H9 (cell line): ENCODE measurements at regions not wholly inside any gene's neighbourhood (a gene's known extent, or its start where the extent isn't known, plus 50 kb on each side); places are given as distances from the start of the nearest gene placed in this dataset.

Experiments used
- DNase-seq: peaks from one replicate; pipeline ENCODE4 v3.0.0-alpha.2; 2017
- H2AFZ ChIP-seq: one replicate; pipeline ENCODE4 v1.6.1; 2013; ENCODE audit warnings: mild to moderate bottlenecking, low read length, control low read depth, moderate library complexity
- H2AK5ac ChIP-seq: 2 replicates; pipeline ENCODE4 v1.6.1; 2013; ENCODE audit warnings: low read length, control low read depth, mixed read lengths; ENCODE audit not compliant: insufficient read length
- H2BK120ac ChIP-seq: one replicate; pipeline ENCODE4 v1.6.1; 2013; ENCODE audit warnings: low read depth, mild to moderate bottlenecking, low read length, control low read depth, inconsistent platforms; ENCODE audit not compliant: poor library complexity, severe bottlenecking
- H2BK12ac ChIP-seq: 2 replicates; pipeline ENCODE4 v1.6.1; 2013; ENCODE audit warnings: low read length, control low read depth, mixed read lengths, low read depth; ENCODE audit not compliant: insufficient read length
- H2BK15ac ChIP-seq: 2 replicates; pipeline ENCODE4 v1.6.1; 2013; ENCODE audit warnings: low read depth, low read length, control low read depth
- H2BK20ac ChIP-seq: one replicate; pipeline ENCODE4 v1.6.1; 2013; ENCODE audit warnings: low read depth, mild to moderate bottlenecking, low read length, control low read depth, inconsistent platforms; ENCODE audit not compliant: poor library complexity, severe bottlenecking
- H2BK5ac ChIP-seq: 2 replicates; pipeline ENCODE4 v1.6.1; 2013; ENCODE audit warnings: low read length, control low read depth, mixed read lengths; ENCODE audit not compliant: insufficient read length
- H3K14ac ChIP-seq: 2 replicates; pipeline ENCODE4 v1.6.1; 2013; ENCODE audit warnings: low read length, control low read depth; ENCODE audit not compliant: insufficient read depth
- H3K18ac ChIP-seq: 2 replicates; pipeline ENCODE4 v1.6.1; 2013; ENCODE audit warnings: low read depth, mild to moderate bottlenecking, mixed read lengths, low read length, control low read depth; ENCODE audit not compliant: insufficient read length
- H3K23ac ChIP-seq: 2 replicates; pipeline ENCODE4 v1.6.1; 2013; ENCODE audit warnings: low read length, control low read depth, mixed read lengths, low read depth; ENCODE audit not compliant: insufficient read length
- H3K23me2 ChIP-seq: 2 replicates; pipeline ENCODE4 v1.6.1; 2013; ENCODE audit warnings: low read depth, mild to moderate bottlenecking, mixed read lengths, low read length, control low read depth; ENCODE audit not compliant: insufficient read length, poor library complexity, severe bottlenecking
- H3K27ac ChIP-seq: 2 replicates; pipeline ENCODE4 v1.5.1; 2013; ENCODE audit warnings: low read length, control low read depth, mixed read lengths, low read depth; ENCODE audit not compliant: insufficient read length
- H3K27me3 ChIP-seq: 2 replicates; pipeline ENCODE4 v1.6.1; 2013; ENCODE audit warnings: low read length, control low read depth, inconsistent platforms; ENCODE audit not compliant: insufficient read depth
- H3K4ac ChIP-seq: 2 replicates; pipeline ENCODE4 v1.6.1; 2013; ENCODE audit warnings: low read depth, mild to moderate bottlenecking, control low read depth, inconsistent platforms, low read length, moderate library complexity
- H3K4me1 ChIP-seq: 2 replicates; pipeline ENCODE4 v1.6.1; 2013; ENCODE audit warnings: low read length, control low read depth, inconsistent platforms; ENCODE audit not compliant: insufficient read depth
- H3K4me2 ChIP-seq: 2 replicates; pipeline ENCODE4 v1.6.1; 2013; ENCODE audit warnings: low read length, control low read depth, mixed read lengths; ENCODE audit not compliant: insufficient read length, insufficient read depth
- H3K56ac ChIP-seq: 2 replicates; pipeline ENCODE4 v1.6.1; 2013; ENCODE audit warnings: low read depth, mild to moderate bottlenecking, mixed read lengths, low read length, control low read depth; ENCODE audit not compliant: insufficient read length
- H3K79me1 ChIP-seq: 2 replicates; pipeline ENCODE4 v1.6.1; 2013; ENCODE audit warnings: low read depth, mild to moderate bottlenecking, moderate library complexity, low read length, control low read depth, inconsistent platforms; ENCODE audit not compliant: insufficient read depth, poor library complexity, severe bottlenecking
- H3K79me2 ChIP-seq: 2 replicates; pipeline ENCODE4 v1.6.1; 2013; ENCODE audit warnings: low read length, control low read depth, inconsistent platforms; ENCODE audit not compliant: insufficient read depth
- H3K9ac ChIP-seq: 2 replicates; pipeline ENCODE4 v1.6.1; 2013; ENCODE audit warnings: low read length, control low read depth, mixed read lengths; ENCODE audit not compliant: insufficient read length; ENCODE audit errors: extremely low read depth
- H3K9me3 ChIP-seq: one replicate; pipeline ENCODE4 v1.6.1; 2013; ENCODE audit warnings: low read depth, low read length, inconsistent platforms; ENCODE audit not compliant: control insufficient read depth
- H3T11ph ChIP-seq: one replicate; pipeline ENCODE4 v1.6.1; 2013; ENCODE audit warnings: mild to moderate bottlenecking, low read length, control low read depth, inconsistent platforms
- H4K20me1 ChIP-seq: one replicate; pipeline ENCODE4 v1.6.1; 2013; ENCODE audit not compliant: control insufficient read depth, insufficient read length, insufficient read depth
- H4K5ac ChIP-seq: 2 replicates; pipeline ENCODE4 v1.6.1; 2013; ENCODE audit warnings: low read depth, mild to moderate bottlenecking, mixed read lengths, low read length, control low read depth; ENCODE audit not compliant: insufficient read length
- H4K8ac ChIP-seq: replicated peaks from 2 replicates; pipeline ENCODE4 v1.6.1; 2013; ENCODE audit warnings: low read length, control low read depth, mixed read lengths, low read depth; ENCODE audit not compliant: insufficient read length
- H4K91ac ChIP-seq: 2 replicates; pipeline ENCODE4 v1.6.1; 2013; ENCODE audit warnings: low read depth, mild to moderate bottlenecking, moderate library complexity, mixed read lengths, low read length, control low read depth; ENCODE audit not compliant: insufficient read length
- H3K27ac Mint-ChIP-seq, 3 experiments: 2 replicates in 2 of 3; 3 replicates in 1 of 3; pipeline ENCODE4 v1.8.0; 2020 to 2021; ENCODE audit warnings: mixed read lengths in 3 of 3, mild to moderate bottlenecking in 1 of 3, moderate library complexity in 1 of 3
- H3K27me3 Mint-ChIP-seq: 2 replicates; pipeline ENCODE4 v1.8.0; 2021; ENCODE audit warnings: low read depth, mild to moderate bottlenecking, moderate library complexity, mixed read lengths
- H3K36me3 Mint-ChIP-seq, 3 experiments: 2 replicates in 2 of 3; 3 replicates in 1 of 3; pipeline ENCODE4 v1.8.0; 2020 to 2021; ENCODE audit warnings: low read depth in 3 of 3, mixed read lengths in 3 of 3; ENCODE audit not compliant: insufficient read depth in 1 of 3
- H3K4me1 Mint-ChIP-seq, 2 experiments: 2 replicates each; pipeline ENCODE4 v1.8.0; 2020; ENCODE audit warnings: mixed read lengths in 2 of 2
- H3K4me3 Mint-ChIP-seq, 2 experiments: 2 replicates in 1 of 2; 3 replicates in 1 of 2; pipeline ENCODE4 v1.8.0; 2020 to 2021; ENCODE audit warnings: mild to moderate bottlenecking in 2 of 2, mixed read lengths in 2 of 2, moderate library complexity in 1 of 2
- H3K9me3 Mint-ChIP-seq, 2 experiments: 2 replicates in 1 of 2; 3 replicates in 1 of 2; pipeline ENCODE4 v1.8.0; 2020; ENCODE audit warnings: mild to moderate bottlenecking in 2 of 2, mixed read lengths in 2 of 2, moderate library complexity in 1 of 2
- WGBS: extraction: QIAGEN DNeasy Blood & Tissue Kit; methylation state at CpG from one replicate; pipeline ENCODE4 v1.1.7; 2013; ENCODE audit warnings: missing lambda C conversion rate, low lambda C conversion rate, mixed read lengths; ENCODE audit not compliant: insufficient read length; ENCODE audit errors: extremely low coverage; 5-methylcytosine and 5-hydroxymethylcytosine counted together
- TF ChIP-seq, protein P1 (sequence below): fragments of 200-600 bp; sonication (generic); conservative IDR thresholded peaks from 3 replicates; pipeline ENCODE4 v1.8.0; 2021; ENCODE audit warnings: antibody characterized with exemption, mild to moderate bottlenecking

DNA sequence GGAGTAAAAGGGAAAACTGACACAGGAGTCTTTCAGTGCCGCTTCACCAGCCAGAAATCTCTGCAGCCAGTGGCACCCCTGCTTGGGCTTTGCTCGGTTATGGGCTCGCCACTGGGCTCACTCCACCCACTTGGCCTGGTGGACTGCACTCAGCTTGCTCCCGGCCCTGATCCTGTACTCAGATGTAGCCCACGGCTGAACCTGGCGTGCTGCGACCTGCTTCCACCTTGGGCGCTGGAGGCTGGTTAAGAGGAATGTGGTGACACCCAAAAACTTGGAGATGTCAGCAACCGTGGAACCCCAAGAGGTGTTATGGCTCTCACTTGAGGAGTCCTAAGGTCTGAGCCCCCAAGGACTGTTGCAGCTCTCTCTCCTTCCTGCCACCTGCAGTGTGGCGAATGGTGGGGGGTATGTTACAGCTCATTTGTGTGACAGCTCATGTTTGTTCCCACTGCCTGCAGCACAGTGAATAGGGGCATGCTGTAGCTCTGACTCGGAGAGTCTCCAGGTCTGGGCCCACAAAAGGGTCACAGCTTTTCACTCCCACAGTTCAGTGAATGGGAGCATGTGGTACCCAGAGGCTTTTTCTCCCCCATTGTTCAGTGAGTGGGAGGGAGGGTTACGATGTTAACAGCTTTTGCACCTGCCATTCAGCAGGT, 1124.5 kb upstream of the ATXN8OS start:
- Histone ChIP-seq H2BK20ac (no peak overlapping the region), H2BK5ac (no peak overlapping the region), H3K79me1 (no peaks in the 10 kb centered on the region), H3K23ac (no peak overlapping the region), H3K23me2 (no peaks in the 10 kb centered on the region), H2AK5ac (no peak overlapping the region), H3K14ac (no peak overlapping the region), H4K20me1 (no peaks in the 10 kb centered on the region), H2BK120ac (no peak overlapping the region), H3T11ph (no peak overlapping the region), H3K27ac (no peak overlapping the region), H3K18ac (no peak overlapping the region), H3K4me2 (no peak overlapping the region), H4K8ac (no peak overlapping the region), H3K56ac (no peak overlapping the region), H4K5ac (no peak overlapping the region), H3K9me3 (no peaks in the 10 kb centered on the region), H2BK15ac (no peak overlapping the region), H3K4ac (no peak overlapping the region), H2BK12ac (no peak overlapping the region), H3K9ac (no peak overlapping the region), H2AFZ (no peak overlapping the region), H3K4me1 (no peaks in the 10 kb centered on the region; the same call in 1 of the 2 replicates), H3K27me3 (no peaks in the 10 kb centered on the region), H3K79me2 (no peaks in the 10 kb centered on the region), H4K91ac (no peak overlapping the region)
- no peak for DNase-seq
- peaks cover 4 to 18% (median 8%) of the 10 kb centered on the region in 3 experiments for H3K36me3 Mint-ChIP-seq
- H3K4me1 Mint-ChIP-seq: peaks cover 0 to 7% of the 10 kb centered on the region in 2 experiments; a peak in 1 of 4 replicates
- H3K9me3 Mint-ChIP-seq: peaks cover 7 to 8% of the 10 kb centered on the region in 2 experiments; a peak in 4 of 5 replicates
- WGBS: no CpG with 5 or more reads among the region's 12 CpGs
- H3K4me3 Mint-ChIP-seq: no peak overlapping the region
- TF ChIP-seq, protein P1, sequence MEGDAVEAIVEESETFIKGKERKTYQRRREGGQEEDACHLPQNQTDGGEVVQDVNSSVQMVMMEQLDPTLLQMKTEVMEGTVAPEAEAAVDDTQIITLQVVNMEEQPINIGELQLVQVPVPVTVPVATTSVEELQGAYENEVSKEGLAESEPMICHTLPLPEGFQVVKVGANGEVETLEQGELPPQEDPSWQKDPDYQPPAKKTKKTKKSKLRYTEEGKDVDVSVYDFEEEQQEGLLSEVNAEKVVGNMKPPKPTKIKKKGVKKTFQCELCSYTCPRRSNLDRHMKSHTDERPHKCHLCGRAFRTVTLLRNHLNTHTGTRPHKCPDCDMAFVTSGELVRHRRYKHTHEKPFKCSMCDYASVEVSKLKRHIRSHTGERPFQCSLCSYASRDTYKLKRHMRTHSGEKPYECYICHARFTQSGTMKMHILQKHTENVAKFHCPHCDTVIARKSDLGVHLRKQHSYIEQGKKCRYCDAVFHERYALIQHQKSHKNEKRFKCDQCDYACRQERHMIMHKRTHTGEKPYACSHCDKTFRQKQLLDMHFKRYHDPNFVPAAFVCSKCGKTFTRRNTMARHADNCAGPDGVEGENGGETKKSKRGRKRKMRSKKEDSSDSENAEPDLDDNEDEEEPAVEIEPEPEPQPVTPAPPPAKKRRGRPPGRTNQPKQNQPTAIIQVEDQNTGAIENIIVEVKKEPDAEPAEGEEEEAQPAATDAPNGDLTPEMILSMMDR: no peak
- no peaks in the 10 kb centered on the region for H3K27me3 Mint-ChIP-seq
- H3K27ac Mint-ChIP-seq: no peak overlapping the region; a peak in 1 of 7 replicates
